Neural cell (in vitro differentiated cells): ENCODE measurements at regions not wholly inside any gene's neighbourhood (a gene's known extent, or its start where the extent isn't known, plus 50 kb on each side); places are given as distances from the start of the nearest gene placed in this dataset.

Experiments
- CTCF ChIP-seq: fragments of 450-650 bp; IDR thresholded peaks from 2 replicates; pipeline ENCODE4 v1.5.1; 2014; ENCODE audit warnings: antibody characterized with exemption, mild to moderate bottlenecking, moderate library complexity; ENCODE audit not compliant: poor library complexity, severe bottlenecking
- EP300 ChIP-seq: fragments of 450-650 bp; conservative IDR thresholded peaks from 2 replicates; pipeline ENCODE4 v1.6.1; 2014; ENCODE audit warnings: antibody characterized with exemption, mild to moderate bottlenecking, moderate library complexity; ENCODE audit not compliant: poor library complexity, severe bottlenecking
- EZH2 ChIP-seq: fragments of 200-600, 300-800 bp; shearing (Covaris generic), sonication (generic); IDR thresholded peaks from 2 replicates; pipeline ENCODE4 v1.6.1; 2014; ENCODE audit warnings: antibody characterized with exemption, low read length, borderline replicate concordance, mild to moderate bottlenecking; ENCODE audit not compliant: insufficient read depth, poor library complexity, severe bottlenecking
- MXI1 ChIP-seq: fragments of 450-650 bp; conservative IDR thresholded peaks from 2 replicates; pipeline ENCODE4 v1.6.1; 2014; ENCODE audit warnings: antibody characterized with exemption, mild to moderate bottlenecking; ENCODE audit not compliant: poor library complexity, severe bottlenecking
- POLR2AphosphoS5 ChIP-seq: IDR thresholded peaks from 2 replicates; pipeline ENCODE4 v1.6.1; 2012
- REST ChIP-seq: IDR thresholded peaks from 2 replicates; pipeline ENCODE4 v1.6.1; 2012; ENCODE audit warnings: borderline replicate concordance

GRCh38 chr4:106715825-106716224 is 320.3 kb downstream of the DKK2 start:
- TF ChIP-seq CTCF (no peak), POLR2AphosphoS5 (no peak), EZH2 (no peak), REST (no peak), MXI1 (no peak), EP300 (no peak)
